WTC11 (cell line): ENCODE measurements at regions not wholly inside any gene's neighbourhood (a gene's known extent, or its start where the extent isn't known, plus 50 kb on each side); places are given as distances from the start of the nearest gene placed in this dataset.

Experiments used
- ATAC-seq: fragments of 200-7000 bp; cut with Tn5 transposase; 2 replicates; pipeline ENCODE4 v1.10.0; 2021; ENCODE audit warnings: mild to moderate bottlenecking, moderate library complexity
- CTCF ChIA-PET: fragments of 300-600 bp; sonication (Branson Sonifier 250); formaldehyde crosslinking; loops from one replicate; lab custom pipeline; 2021; ENCODE audit warnings: antibody characterized with exemption; lab: Charles Lee
- POLR2A ChIA-PET: fragments of 350-600 bp; sonication (Branson Sonifier 250); formaldehyde crosslinking; loops from one replicate; lab custom pipeline; 2021; ENCODE audit warnings: antibody characterized with exemption; lab: Charles Lee
- DNase-seq: peaks from one replicate; pipeline ENCODE4 v3.0.0; 2021; ENCODE audit warnings: low spot score
- H3K27ac Mint-ChIP-seq: 2 replicates; pipeline ENCODE4 v1.8.0; 2021; ENCODE audit warnings: mixed read lengths
- H3K27me3 Mint-ChIP-seq: 2 replicates; pipeline ENCODE4 v1.8.0; 2021; ENCODE audit warnings: low read depth, mild to moderate bottlenecking, moderate library complexity, mixed read lengths
- H3K36me3 Mint-ChIP-seq: 2 replicates; pipeline ENCODE4 v1.8.0; 2021; ENCODE audit warnings: mixed read lengths
- H3K4me1 Mint-ChIP-seq: 2 replicates; pipeline ENCODE4 v1.8.0; 2022; ENCODE audit warnings: mixed read lengths
- H3K4me3 Mint-ChIP-seq: 2 replicates; pipeline ENCODE4 v1.8.0; 2021; ENCODE audit warnings: mild to moderate bottlenecking, moderate library complexity, mixed read lengths
- H3K9me3 Mint-ChIP-seq: 2 replicates; pipeline ENCODE4 v1.8.0; 2021; ENCODE audit warnings: mixed read lengths
- CREB1 ChIP-seq: sonication (generic); formaldehyde crosslinking; IDR thresholded peaks from 2 replicates; pipeline ENCODE4 v1.8.0; 2023; ENCODE audit warnings: mild to moderate bottlenecking, missing genetic modification reagents
- FOXP1 ChIP-seq: sonication (generic); formaldehyde crosslinking; IDR thresholded peaks from 2 replicates; pipeline ENCODE4 v1.8.0; 2022; ENCODE audit warnings: missing genetic modification reagents, mild to moderate bottlenecking, moderate library complexity, borderline replicate concordance
- GABPB1 ChIP-seq: sonication (generic); formaldehyde crosslinking; IDR thresholded peaks from 2 replicates; pipeline ENCODE4 v1.8.1; 2023; ENCODE audit warnings: mild to moderate bottlenecking, missing genetic modification reagents
- GRHL2 ChIP-seq: fragments of 250-450 bp; sonication (Bioruptor Pico); IDR thresholded peaks from 2 replicates; pipeline ENCODE4 v1.8.0; 2022; ENCODE audit warnings: mild to moderate bottlenecking, moderate library complexity; ENCODE audit not compliant: insufficient replicate concordance, severe bottlenecking
- HMGA2 ChIP-seq: fragments of 250-450 bp; sonication (Bioruptor Pico); IDR thresholded peaks from 2 replicates; pipeline ENCODE4 v1.4.0; 2021; ENCODE audit warnings: mild to moderate bottlenecking, moderate library complexity
- IRF2 ChIP-seq: sonication (generic); formaldehyde crosslinking; IDR thresholded peaks from 2 replicates; pipeline ENCODE4 v1.8.0; 2022; ENCODE audit warnings: low read depth, missing genetic modification reagents, borderline replicate concordance
- JAZF1 ChIP-seq: fragments of 250-450 bp; sonication (Bioruptor Pico); IDR thresholded peaks from 2 replicates; pipeline ENCODE4 v1.9.0; 2021; ENCODE audit warnings: moderate library complexity, mild to moderate bottlenecking, inconsistent platforms
- NFE2L1 ChIP-seq: sonication (generic); formaldehyde crosslinking; IDR thresholded peaks from 2 replicates; pipeline ENCODE4 v1.8.1; 2023; ENCODE audit warnings: missing genetic modification reagents
- OVOL2 ChIP-seq: fragments of 250-450 bp; sonication (Bioruptor Pico); IDR thresholded peaks from 2 replicates; pipeline ENCODE4 v1.9.0; 2021; ENCODE audit warnings: mild to moderate bottlenecking, borderline replicate concordance
- RORB ChIP-seq: fragments of 250-450 bp; sonication (Bioruptor Pico); IDR thresholded peaks from 2 replicates; pipeline ENCODE4 v1.9.0; 2021; ENCODE audit warnings: mild to moderate bottlenecking
- STAT6 ChIP-seq: sonication (generic); formaldehyde crosslinking; conservative IDR thresholded peaks from 2 replicates; pipeline ENCODE4 v1.8.1; 2023; ENCODE audit warnings: mild to moderate bottlenecking, low read depth, missing genetic modification reagents, moderate library complexity
- TCF7 ChIP-seq: sonication (generic); formaldehyde crosslinking; IDR thresholded peaks from 2 replicates; pipeline ENCODE4 v1.8.0; 2022; ENCODE audit warnings: mild to moderate bottlenecking, low read depth, missing genetic modification reagents, moderate library complexity
- ZNF138 ChIP-seq: sonication (generic); formaldehyde crosslinking; conservative IDR thresholded peaks from 2 replicates; pipeline ENCODE4 v1.8.1; 2022; ENCODE audit warnings: mild to moderate bottlenecking, moderate library complexity, missing genetic modification reagents
- ZNF232 ChIP-seq: sonication (generic); formaldehyde crosslinking; IDR thresholded peaks from 2 replicates; pipeline ENCODE4 v1.8.0; 2022; ENCODE audit warnings: mild to moderate bottlenecking, missing genetic modification reagents
- ZNF396 ChIP-seq: fragments of 250-450 bp; sonication (Bioruptor Pico); IDR thresholded peaks from 2 replicates; pipeline ENCODE4 v1.8.0; 2021; ENCODE audit warnings: mild to moderate bottlenecking, moderate library complexity, borderline replicate concordance
- ZNF423 ChIP-seq: fragments of 250-450 bp; sonication (Bioruptor Pico); IDR thresholded peaks from 2 replicates; pipeline ENCODE4 v2.1.2; 2022; ENCODE audit warnings: mild to moderate bottlenecking, moderate library complexity
- ZNF425 ChIP-seq: fragments of 250-450 bp; sonication (Bioruptor Pico); conservative IDR thresholded peaks from 2 replicates; pipeline ENCODE4 v1.9.0; 2021; ENCODE audit warnings: mild to moderate bottlenecking
- TF ChIP-seq, protein P1 (sequence below): fragments of 200-600 bp; IDR thresholded peaks from 2 replicates; pipeline ENCODE4 v1.8.0; 2022; ENCODE audit warnings: antibody characterized with exemption
- TF ChIP-seq, protein P2 (sequence below): sonication (generic); formaldehyde crosslinking; IDR thresholded peaks from 2 replicates; pipeline ENCODE4 v1.8.1; 2023; ENCODE audit warnings: mild to moderate bottlenecking, moderate library complexity, missing genetic modification reagents
- TF ChIP-seq, protein P3 (sequence below): fragments of 250-450 bp; sonication (Bioruptor Pico); IDR thresholded peaks from 2 replicates; pipeline ENCODE4 v1.9.0; 2021; ENCODE audit warnings: mild to moderate bottlenecking

- POLR2A ChIA-PET, result interaction anchor here (0.6 kb wide), 1 partner anchor 361 kb away, joined by 5 read pairs; no protein-coding TSS in a partner anchor
- DNase-seq (no peak), ATAC-seq (no peak)
- no peak overlapping the region for H3K4me3 Mint-ChIP-seq
- no peaks in the 10 kb centered on the region for H3K27me3 Mint-ChIP-seq
- peaks cover 5% of the 10 kb centered on the region for H3K36me3 Mint-ChIP-seq
- peaks cover 16% of the 10 kb centered on the region for H3K9me3 Mint-ChIP-seq
- TF ChIP-seq CREB1 (CRISPR knock-in tag), result no peak
- TF ChIP-seq TCF7 (CRISPR knock-in tag), result no peak
- no peak for TF ChIP-seq OVOL2
- no peak for TF ChIP-seq NFE2L1 (CRISPR knock-in tag)
- TF ChIP-seq ZNF423 (CRISPR knock-in tag), result no peak
- TF ChIP-seq, protein P1, sequence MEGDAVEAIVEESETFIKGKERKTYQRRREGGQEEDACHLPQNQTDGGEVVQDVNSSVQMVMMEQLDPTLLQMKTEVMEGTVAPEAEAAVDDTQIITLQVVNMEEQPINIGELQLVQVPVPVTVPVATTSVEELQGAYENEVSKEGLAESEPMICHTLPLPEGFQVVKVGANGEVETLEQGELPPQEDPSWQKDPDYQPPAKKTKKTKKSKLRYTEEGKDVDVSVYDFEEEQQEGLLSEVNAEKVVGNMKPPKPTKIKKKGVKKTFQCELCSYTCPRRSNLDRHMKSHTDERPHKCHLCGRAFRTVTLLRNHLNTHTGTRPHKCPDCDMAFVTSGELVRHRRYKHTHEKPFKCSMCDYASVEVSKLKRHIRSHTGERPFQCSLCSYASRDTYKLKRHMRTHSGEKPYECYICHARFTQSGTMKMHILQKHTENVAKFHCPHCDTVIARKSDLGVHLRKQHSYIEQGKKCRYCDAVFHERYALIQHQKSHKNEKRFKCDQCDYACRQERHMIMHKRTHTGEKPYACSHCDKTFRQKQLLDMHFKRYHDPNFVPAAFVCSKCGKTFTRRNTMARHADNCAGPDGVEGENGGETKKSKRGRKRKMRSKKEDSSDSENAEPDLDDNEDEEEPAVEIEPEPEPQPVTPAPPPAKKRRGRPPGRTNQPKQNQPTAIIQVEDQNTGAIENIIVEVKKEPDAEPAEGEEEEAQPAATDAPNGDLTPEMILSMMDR, result no peak
- TF ChIP-seq JAZF1, result no peak
- TF ChIP-seq, protein P2, sequence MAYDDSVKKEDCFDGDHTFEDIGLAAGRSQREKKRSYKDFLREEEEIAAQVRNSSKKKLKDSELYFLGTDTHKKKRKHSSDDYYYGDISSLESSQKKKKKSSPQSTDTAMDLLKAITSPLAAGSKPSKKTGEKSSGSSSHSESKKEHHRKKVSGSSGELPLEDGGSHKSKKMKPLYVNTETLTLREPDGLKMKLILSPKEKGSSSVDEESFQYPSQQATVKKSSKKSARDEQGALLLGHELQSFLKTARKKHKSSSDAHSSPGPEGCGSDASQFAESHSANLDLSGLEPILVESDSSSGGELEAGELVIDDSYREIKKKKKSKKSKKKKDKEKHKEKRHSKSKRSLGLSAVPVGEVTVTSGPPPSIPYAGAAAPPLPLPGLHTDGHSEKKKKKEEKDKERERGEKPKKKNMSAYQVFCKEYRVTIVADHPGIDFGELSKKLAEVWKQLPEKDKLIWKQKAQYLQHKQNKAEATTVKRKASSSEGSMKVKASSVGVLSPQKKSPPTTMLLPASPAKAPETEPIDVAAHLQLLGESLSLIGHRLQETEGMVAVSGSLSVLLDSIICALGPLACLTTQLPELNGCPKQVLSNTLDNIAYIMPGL (CRISPR knock-in tag), result no peak
- TF ChIP-seq FOXP1 (CRISPR knock-in tag), result no peak
- no peak for TF ChIP-seq RORB (CRISPR knock-in tag)
- no peak overlapping the region for H3K27ac Mint-ChIP-seq
- CTCF ChIA-PET, result interaction anchor here (0.6 kb wide), 1 partner anchor 729 kb away, joined by 3 read pairs; no protein-coding TSS in a partner anchor
- peaks cover 10% of the 10 kb centered on the region; the same call in 1 of the 2 replicates for H3K4me1 Mint-ChIP-seq
Measured at GRCh38 chr5:152499814-152500535, 94.9 kb upstream of the NMUR2 start.

DNA sequence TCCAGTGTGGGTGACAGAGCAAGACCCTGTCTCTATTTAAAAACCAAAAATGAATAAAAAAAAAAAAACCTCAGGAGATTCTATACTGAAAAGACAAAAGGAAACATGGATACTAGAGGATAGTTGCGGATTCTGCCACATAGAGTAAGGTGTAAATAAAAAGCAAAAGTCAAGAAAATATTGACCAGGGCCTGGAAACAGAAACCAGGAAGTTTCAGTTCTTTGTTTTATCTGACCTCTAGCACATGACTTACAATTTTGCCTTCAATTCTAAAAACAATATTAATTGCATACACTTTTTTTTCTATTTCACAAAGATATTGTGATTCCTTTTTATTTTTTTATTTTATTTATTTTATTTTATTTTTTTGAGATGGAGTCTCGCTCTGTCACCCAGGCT, 96.2 kb upstream of the NMUR2 start:
- POLR2A ChIA-PET, result no interaction called here
- Mint-ChIP-seq H3K4me3 (no peak overlapping the region), H3K36me3 (peaks cover under 1% of the 10 kb centered on the region), H3K27ac (no peak overlapping the region)
- CTCF ChIA-PET, result no interaction called here
- no peak for DNase-seq
- TF ChIP-seq, protein P3, sequence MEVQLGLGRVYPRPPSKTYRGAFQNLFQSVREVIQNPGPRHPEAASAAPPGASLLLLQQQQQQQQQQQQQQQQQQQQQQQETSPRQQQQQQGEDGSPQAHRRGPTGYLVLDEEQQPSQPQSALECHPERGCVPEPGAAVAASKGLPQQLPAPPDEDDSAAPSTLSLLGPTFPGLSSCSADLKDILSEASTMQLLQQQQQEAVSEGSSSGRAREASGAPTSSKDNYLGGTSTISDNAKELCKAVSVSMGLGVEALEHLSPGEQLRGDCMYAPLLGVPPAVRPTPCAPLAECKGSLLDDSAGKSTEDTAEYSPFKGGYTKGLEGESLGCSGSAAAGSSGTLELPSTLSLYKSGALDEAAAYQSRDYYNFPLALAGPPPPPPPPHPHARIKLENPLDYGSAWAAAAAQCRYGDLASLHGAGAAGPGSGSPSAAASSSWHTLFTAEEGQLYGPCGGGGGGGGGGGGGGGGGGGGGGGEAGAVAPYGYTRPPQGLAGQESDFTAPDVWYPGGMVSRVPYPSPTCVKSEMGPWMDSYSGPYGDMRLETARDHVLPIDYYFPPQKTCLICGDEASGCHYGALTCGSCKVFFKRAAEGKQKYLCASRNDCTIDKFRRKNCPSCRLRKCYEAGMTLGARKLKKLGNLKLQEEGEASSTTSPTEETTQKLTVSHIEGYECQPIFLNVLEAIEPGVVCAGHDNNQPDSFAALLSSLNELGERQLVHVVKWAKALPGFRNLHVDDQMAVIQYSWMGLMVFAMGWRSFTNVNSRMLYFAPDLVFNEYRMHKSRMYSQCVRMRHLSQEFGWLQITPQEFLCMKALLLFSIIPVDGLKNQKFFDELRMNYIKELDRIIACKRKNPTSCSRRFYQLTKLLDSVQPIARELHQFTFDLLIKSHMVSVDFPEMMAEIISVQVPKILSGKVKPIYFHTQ (CRISPR knock-in tag), result no peak
- no peak for TF ChIP-seq HMGA2
- TF ChIP-seq GABPB1, result no peak
- TF ChIP-seq ZNF138 (CRISPR knock-in tag), result no peak
- no peak for TF ChIP-seq ZNF425 (CRISPR knock-in tag)
- no peak for TF ChIP-seq IRF2 (CRISPR knock-in tag)
- TF ChIP-seq ZNF232 (CRISPR knock-in tag), result no peak
- no peak for TF ChIP-seq GRHL2
- no peak for TF ChIP-seq STAT6 (CRISPR knock-in tag)
- no peak for TF ChIP-seq JAZF1
- no peak for TF ChIP-seq ZNF396 (CRISPR knock-in tag)
- TF ChIP-seq OVOL2, result no peak
- TF ChIP-seq, all 79 proteins: peak for 0
- no peak for ATAC-seq
- H3K9me3 Mint-ChIP-seq, result peaks cover 5% of the 10 kb centered on the region
- no peaks in the 10 kb centered on the region for H3K27me3 Mint-ChIP-seq
- H3K4me1 Mint-ChIP-seq, result peaks cover 10% of the 10 kb centered on the region; the same call in 1 of the 2 replicates
